Gastrocnemius medialis (tissue), 4 donors: ENCODE measurements at regions not wholly inside any gene's neighbourhood (a gene's known extent, or its start where the extent isn't known, plus 50 kb on each side); places are given as distances from the start of the nearest gene placed in this dataset.

Experiments
- ATAC-seq, 2 donors: fragments of 150-250 bp; one replicate each; pipeline ENCODE4 v1.9.1; 2016
- DNase-seq, 2 donors: peaks; one replicate each; pipeline ENCODE4 v3.0.0-alpha.2; 2019
- H3K27ac ChIP-seq, 4 donors: fragments of 200-600 bp; sonication (generic); 1 replicate in 1 of 4; 2 replicates in 3 of 4; pipeline ENCODE4 v1.5.1; 2016 to 2018; ENCODE audit warnings: mild to moderate bottlenecking in 2 of 4, moderate library complexity in 1 of 4
- H3K27me3 ChIP-seq, 3 donors: fragments of 200-600 bp; sonication (generic) in 2 of 3; 1 replicate in 1 of 3; 2 replicates in 2 of 3; pipeline versions ENCODE4 v1.5.1 to v1.6.0; 2016 to 2019; ENCODE audit warnings: mild to moderate bottlenecking in 1 of 3, moderate library complexity in 1 of 3
- H3K36me3 ChIP-seq, 2 donors: fragments of 200-600 bp; sonication (generic) in 1 of 2; one replicate each; pipeline ENCODE4 v1.5.1; 2017 to 2018
- H3K4me1 ChIP-seq, 2 donors: fragments of 200-600 bp; sonication (generic) in 1 of 2; one replicate each; pipeline ENCODE4 v1.5.1; 2016 to 2017; ENCODE audit warnings: mild to moderate bottlenecking in 2 of 2
- H3K4me3 ChIP-seq, 4 donors: fragments of 200-600 bp; sonication (generic) in 3 of 4; 1 replicate in 1 of 4; 2 replicates in 3 of 4; pipeline ENCODE4 v1.5.1; 2016 to 2019; ENCODE audit warnings: mild to moderate bottlenecking in 2 of 4
- H3K9me3 ChIP-seq, 3 donors: fragments of 200-600 bp; sonication (generic) in 2 of 3; 1 replicate in 1 of 3; 2 replicates in 2 of 3; pipeline ENCODE4 v1.5.1; 2016 to 2019
- POLR2A ChIP-seq, 2 donors: fragments of 450-650 bp; IDR thresholded peaks; one replicate each; pipeline ENCODE4 v1.6.1; 2017; ENCODE audit warnings: antibody characterized with exemption in 2 of 2, mild to moderate bottlenecking in 2 of 2, moderate library complexity in 2 of 2
- in situ Hi-C, 4 donors: fragments of 200-750 bp; cut with MboI; loops; one replicate each; pipeline versions ENCODE4 v1.15.0 to v1.8.0; 2017; ENCODE audit warnings: low sequenced_read_pairs in 4 of 4
- intact Hi-C: fragments of 100-400 bp; cut with DNase I; formaldehyde crosslinking; loops from one replicate; pipeline ENCODE4 v1.15.1; 2023; ENCODE audit warnings: low total_unique reads
- TF ChIP-seq, protein P1 (sequence below), 5 experiments: fragments of 450-650 bp in 3 of 5; fragments of 200-600 bp in 2 of 5; sonication (generic) in 2 of 5; IDR thresholded peaks in 4 of 5; conservative IDR thresholded peaks in 1 of 5; 1 replicate in 4 of 5; 2 replicates in 1 of 5; pipeline ENCODE4 v1.5.1; 2016 to 2019; ENCODE audit warnings: antibody characterized with exemption in 5 of 5, mild to moderate bottlenecking in 3 of 5, moderate library complexity in 3 of 5

DNA sequence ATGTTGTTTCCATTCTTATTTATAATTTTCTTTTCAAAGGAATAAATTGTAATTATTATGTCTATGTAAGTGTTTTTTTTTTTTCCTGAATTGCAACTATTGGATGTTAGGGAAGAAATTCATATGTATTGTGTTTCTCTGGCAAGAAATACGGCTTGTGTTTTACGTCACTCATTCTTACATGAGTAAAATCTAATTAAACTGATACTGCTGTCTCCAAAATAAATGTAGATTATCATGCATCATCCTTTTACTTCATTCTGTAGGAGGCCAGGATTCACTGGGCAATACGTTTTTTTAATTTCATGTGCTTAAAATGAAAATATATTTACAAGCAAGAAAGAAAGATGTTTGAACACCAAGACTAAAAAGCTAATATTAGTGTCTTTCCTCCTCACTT is 590.8 kb downstream of the OTOL1 start:
- TF ChIP-seq POLR2A (IDR thresholded peaks at IDR 0.05), result no peak
- TF ChIP-seq, protein P1, sequence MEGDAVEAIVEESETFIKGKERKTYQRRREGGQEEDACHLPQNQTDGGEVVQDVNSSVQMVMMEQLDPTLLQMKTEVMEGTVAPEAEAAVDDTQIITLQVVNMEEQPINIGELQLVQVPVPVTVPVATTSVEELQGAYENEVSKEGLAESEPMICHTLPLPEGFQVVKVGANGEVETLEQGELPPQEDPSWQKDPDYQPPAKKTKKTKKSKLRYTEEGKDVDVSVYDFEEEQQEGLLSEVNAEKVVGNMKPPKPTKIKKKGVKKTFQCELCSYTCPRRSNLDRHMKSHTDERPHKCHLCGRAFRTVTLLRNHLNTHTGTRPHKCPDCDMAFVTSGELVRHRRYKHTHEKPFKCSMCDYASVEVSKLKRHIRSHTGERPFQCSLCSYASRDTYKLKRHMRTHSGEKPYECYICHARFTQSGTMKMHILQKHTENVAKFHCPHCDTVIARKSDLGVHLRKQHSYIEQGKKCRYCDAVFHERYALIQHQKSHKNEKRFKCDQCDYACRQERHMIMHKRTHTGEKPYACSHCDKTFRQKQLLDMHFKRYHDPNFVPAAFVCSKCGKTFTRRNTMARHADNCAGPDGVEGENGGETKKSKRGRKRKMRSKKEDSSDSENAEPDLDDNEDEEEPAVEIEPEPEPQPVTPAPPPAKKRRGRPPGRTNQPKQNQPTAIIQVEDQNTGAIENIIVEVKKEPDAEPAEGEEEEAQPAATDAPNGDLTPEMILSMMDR (IDR thresholded peaks at IDR 0.05 in 4 of 5, conservative IDR thresholded peaks at IDR 0.05 in 1 of 5), result no peak
- H3K9me3 ChIP-seq, result no peaks in the 10 kb centered on the region
- DNase-seq, result no peak
- H3K27ac ChIP-seq, result no peak overlapping the region
- ATAC-seq, result no peak
- in situ Hi-C loops, result no loop called here
- H3K27me3 ChIP-seq, result no peaks in the 10 kb centered on the region
- intact Hi-C loops, result no loop called here
- H3K4me3 ChIP-seq, result no peak overlapping the region
- no peaks in the 10 kb centered on the region for H3K36me3 ChIP-seq
- H3K4me1 ChIP-seq, result no peaks in the 10 kb centered on the region

DNA sequence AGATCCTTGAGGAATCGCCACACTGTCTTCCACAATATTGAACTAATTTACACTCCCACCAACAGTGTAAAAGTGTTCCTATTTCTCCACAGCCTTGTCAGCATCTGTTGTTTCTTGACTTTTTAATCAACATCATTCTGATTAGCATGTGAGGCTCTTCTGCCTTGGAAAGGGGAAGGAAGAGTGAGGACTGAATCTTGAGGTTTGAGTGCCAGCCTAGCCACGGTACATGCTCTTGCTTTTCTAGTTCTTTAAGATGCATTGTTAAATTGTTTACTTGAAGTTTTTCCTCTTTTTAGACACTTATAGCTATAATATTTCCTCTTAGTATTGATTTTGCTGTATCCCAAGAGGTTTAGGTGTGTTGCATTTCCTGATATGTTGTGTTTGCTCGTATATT is 596.1 kb downstream of the OTOL1 start:
- no peak for TF ChIP-seq POLR2A (IDR thresholded peaks at IDR 0.05)
- TF ChIP-seq, protein P1 (IDR thresholded peaks at IDR 0.05 in 4 of 5, conservative IDR thresholded peaks at IDR 0.05 in 1 of 5), result no peak
- no peaks in the 10 kb centered on the region for H3K4me1 ChIP-seq
- DNase-seq, result no peak
- no peaks in the 10 kb centered on the region for H3K36me3 ChIP-seq
- in situ Hi-C loops (no loop called here), intact Hi-C loops (no loop called here)
- no peak overlapping the region for H3K27ac ChIP-seq
- no peak for ATAC-seq
- no peaks in the 10 kb centered on the region for H3K9me3 ChIP-seq
- H3K27me3 ChIP-seq, result no peaks in the 10 kb centered on the region
- no peak overlapping the region for H3K4me3 ChIP-seq

DNA sequence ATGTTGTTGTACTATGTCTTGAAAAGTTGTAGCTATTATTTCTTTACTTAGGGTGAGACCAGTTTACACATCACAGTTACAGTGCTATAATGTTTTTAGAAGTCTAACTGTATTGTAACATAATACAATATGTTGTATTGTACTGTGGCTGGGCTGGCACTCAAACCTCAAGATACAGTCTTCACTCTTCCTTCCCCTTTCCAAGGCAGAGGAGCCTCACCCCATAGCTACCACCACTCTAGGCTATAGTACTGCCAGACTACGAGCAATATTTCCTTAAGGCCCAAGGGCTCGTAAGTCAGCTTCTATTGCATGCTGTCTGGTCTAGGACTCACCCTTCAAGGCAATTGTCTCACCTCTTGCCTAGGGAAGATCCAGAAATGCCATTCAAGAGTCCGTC is 597.7 kb downstream of the OTOL1 start:
- DNase-seq, result no peak
- H3K36me3 ChIP-seq, result no peaks in the 10 kb centered on the region
- intact Hi-C loops (no loop called here), in situ Hi-C loops (no loop called here)
- no peaks in the 10 kb centered on the region for H3K9me3 ChIP-seq
- no peak for ATAC-seq
- H3K27me3 ChIP-seq, result no peaks in the 10 kb centered on the region
- TF ChIP-seq, protein P1 (IDR thresholded peaks at IDR 0.05 in 4 of 5, conservative IDR thresholded peaks at IDR 0.05 in 1 of 5), result no peak
- TF ChIP-seq POLR2A (IDR thresholded peaks at IDR 0.05), result no peak
- no peak overlapping the region for H3K4me3 ChIP-seq
- no peak overlapping the region for H3K27ac ChIP-seq
- no peaks in the 10 kb centered on the region for H3K4me1 ChIP-seq

DNA sequence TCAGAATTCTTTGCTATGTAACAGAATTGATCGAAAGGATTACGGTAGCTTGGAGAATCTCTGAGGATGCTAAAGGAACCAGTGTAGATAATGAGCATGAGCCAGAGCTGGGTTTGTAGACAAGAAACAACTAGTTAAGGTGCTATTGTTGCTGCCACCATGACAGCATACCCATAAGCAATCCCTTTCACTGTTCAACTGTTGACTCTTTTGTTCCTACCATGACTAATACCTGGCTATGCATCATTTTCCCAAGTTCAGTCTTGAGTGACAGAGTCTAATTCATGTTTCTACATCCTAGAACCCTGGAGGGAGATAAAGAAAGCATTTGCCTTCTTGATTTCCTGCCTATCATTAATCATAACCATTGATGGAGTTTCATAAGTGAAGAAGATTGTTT is 600.3 kb downstream of the OTOL1 start:
- H3K4me3 ChIP-seq, result no peak overlapping the region
- H3K36me3 ChIP-seq, result no peaks in the 10 kb centered on the region
- in situ Hi-C loops, result no loop called here
- DNase-seq (no peak), ATAC-seq (no peak)
- no peaks in the 10 kb centered on the region for H3K27me3 ChIP-seq
- intact Hi-C loops, result no loop called here
- no peak overlapping the region for H3K27ac ChIP-seq
- H3K9me3 ChIP-seq, result no peaks in the 10 kb centered on the region
- no peaks in the 10 kb centered on the region for H3K4me1 ChIP-seq
- no peak for TF ChIP-seq POLR2A (IDR thresholded peaks at IDR 0.05)
- TF ChIP-seq, protein P1 (IDR thresholded peaks at IDR 0.05 in 4 of 5, conservative IDR thresholded peaks at IDR 0.05 in 1 of 5), result no peak

DNA sequence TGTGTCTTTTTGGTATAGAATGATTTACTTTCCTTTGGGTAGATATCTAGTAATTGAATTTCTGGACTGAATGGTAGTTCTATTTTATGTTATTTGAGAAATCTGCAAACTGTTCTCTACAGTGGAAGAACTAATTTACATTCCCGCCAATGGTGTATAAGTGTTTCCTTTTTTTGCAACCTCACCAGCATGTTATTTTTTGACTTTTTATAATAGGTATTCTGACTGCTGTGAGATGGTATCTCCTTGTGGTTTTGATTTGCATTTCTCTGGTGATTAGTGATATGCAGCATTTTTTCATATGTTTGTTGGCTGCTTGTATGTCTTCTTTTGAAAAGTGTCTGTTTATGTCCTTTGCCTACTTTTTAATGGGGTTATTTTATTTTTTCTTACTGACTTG is 607.2 kb downstream of the OTOL1 start:
- Histone ChIP-seq H3K27me3 (no peaks in the 10 kb centered on the region), H3K27ac (no peak overlapping the region), H3K4me1 (no peaks in the 10 kb centered on the region), H3K9me3 (no peaks in the 10 kb centered on the region), H3K4me3 (no peak overlapping the region), H3K36me3 (no peaks in the 10 kb centered on the region)
- TF ChIP-seq, protein P1 (IDR thresholded peaks at IDR 0.05 in 4 of 5, conservative IDR thresholded peaks at IDR 0.05 in 1 of 5), result no peak
- no peak for TF ChIP-seq POLR2A (IDR thresholded peaks at IDR 0.05)
- no peak for ATAC-seq
- no peak for DNase-seq
- intact Hi-C loops, result no loop called here
- in situ Hi-C loops, result no loop called here
